ENCODE measurements at regions not wholly inside any gene's neighbourhood (a gene's known extent, or its start where the extent isn't known, plus 50 kb on each side); places are given as distances from the start of the nearest gene placed in this dataset.
"Not testable (repeated sequence)": the region's sequence is repeated elsewhere in the genome, so short reads cannot be mapped to it uniquely, and the experiment has no call there.

DNA sequence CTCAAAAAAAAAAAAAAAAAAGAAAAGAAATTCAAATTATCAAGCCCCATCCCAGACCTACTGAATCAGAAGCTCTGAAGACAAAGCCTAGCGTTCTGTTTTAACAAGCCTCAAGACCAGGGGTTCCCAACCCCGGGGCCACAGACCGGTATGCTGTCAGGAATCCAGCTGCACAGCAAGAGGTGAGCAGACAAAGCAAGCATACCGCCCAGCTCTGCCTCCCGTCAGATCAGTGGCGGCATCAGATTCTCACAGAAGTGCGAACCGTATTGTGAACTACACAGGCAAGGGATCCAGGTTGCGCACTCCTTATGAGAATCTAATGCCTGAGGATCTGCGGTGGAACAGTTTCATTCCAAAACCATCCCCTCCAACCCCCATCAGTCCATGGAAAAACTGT, 57.8 kb upstream of the RASAL2 start:
- TF ChIP-seq, protein P1, sequence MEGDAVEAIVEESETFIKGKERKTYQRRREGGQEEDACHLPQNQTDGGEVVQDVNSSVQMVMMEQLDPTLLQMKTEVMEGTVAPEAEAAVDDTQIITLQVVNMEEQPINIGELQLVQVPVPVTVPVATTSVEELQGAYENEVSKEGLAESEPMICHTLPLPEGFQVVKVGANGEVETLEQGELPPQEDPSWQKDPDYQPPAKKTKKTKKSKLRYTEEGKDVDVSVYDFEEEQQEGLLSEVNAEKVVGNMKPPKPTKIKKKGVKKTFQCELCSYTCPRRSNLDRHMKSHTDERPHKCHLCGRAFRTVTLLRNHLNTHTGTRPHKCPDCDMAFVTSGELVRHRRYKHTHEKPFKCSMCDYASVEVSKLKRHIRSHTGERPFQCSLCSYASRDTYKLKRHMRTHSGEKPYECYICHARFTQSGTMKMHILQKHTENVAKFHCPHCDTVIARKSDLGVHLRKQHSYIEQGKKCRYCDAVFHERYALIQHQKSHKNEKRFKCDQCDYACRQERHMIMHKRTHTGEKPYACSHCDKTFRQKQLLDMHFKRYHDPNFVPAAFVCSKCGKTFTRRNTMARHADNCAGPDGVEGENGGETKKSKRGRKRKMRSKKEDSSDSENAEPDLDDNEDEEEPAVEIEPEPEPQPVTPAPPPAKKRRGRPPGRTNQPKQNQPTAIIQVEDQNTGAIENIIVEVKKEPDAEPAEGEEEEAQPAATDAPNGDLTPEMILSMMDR (IDR thresholded peaks at IDR 0.05) = no peak
- H3K4me1 ChIP-seq (ENCODE audit: low read depth) = peaks cover 10% of the 10 kb centered on the region
- H3K36me3 ChIP-seq (ENCODE audit: low read depth) = no peaks in the 10 kb centered on the region
- H3K4me3 ChIP-seq = no peak overlapping the region
- intact Hi-C loops (cut with DNase I, micrococcal nuclease) = loop anchor here in 1 of 2 donors (10.0 kb wide), 1 partner anchor 239 kb away; no protein-coding TSS in a partner anchor
- no peaks in the 10 kb centered on the region for H3K9me3 ChIP-seq
- no peak for ATAC-seq
- DNase-seq = no peak

GRCh38 chr1:178037510-178038253, 56.2 kb upstream of the RASAL2 start:
- TF ChIP-seq, protein P1 (IDR thresholded peaks at IDR 0.05) = peak; percentile 11
- DNase-seq (peak; percentile 87 to 92 (median 90)), ATAC-seq (peak; percentile 99)
- H3K36me3 ChIP-seq (ENCODE audit: low read depth) = no peaks in the 10 kb centered on the region
- H3K4me1 ChIP-seq (ENCODE audit: low read depth) = peaks cover 4% of the 10 kb centered on the region
- intact Hi-C loops (cut with DNase I, micrococcal nuclease) = loop anchor here in 1 of 2 donors (10.0 kb wide), 1 partner anchor 237 kb away; no protein-coding TSS in a partner anchor
- peak overlapping the region; percentile 39 for H3K4me3 ChIP-seq
- no peaks in the 10 kb centered on the region for H3K9me3 ChIP-seq

- no peak overlapping the region for H3K4me3 ChIP-seq
- peaks cover 4% of the 10 kb centered on the region for H3K4me1 ChIP-seq (ENCODE audit: low read depth)
- ATAC-seq = no peak
- intact Hi-C loops (cut with DNase I, micrococcal nuclease) = loop anchor here in 1 of 2 donors (10.0 kb wide), 1 partner anchor 236 kb away; no protein-coding TSS in a partner anchor
- DNase-seq = peak in 1 of 3 donors; percentile 21
- TF ChIP-seq, protein P1 (IDR thresholded peaks at IDR 0.05) = no peak
- H3K36me3 ChIP-seq (ENCODE audit: low read depth) = no peaks in the 10 kb centered on the region
- no peaks in the 10 kb centered on the region for H3K9me3 ChIP-seq
These were observed 55.5 kb upstream of the RASAL2 start for GRCh38 chr1:178038372-178038771.

DNA sequence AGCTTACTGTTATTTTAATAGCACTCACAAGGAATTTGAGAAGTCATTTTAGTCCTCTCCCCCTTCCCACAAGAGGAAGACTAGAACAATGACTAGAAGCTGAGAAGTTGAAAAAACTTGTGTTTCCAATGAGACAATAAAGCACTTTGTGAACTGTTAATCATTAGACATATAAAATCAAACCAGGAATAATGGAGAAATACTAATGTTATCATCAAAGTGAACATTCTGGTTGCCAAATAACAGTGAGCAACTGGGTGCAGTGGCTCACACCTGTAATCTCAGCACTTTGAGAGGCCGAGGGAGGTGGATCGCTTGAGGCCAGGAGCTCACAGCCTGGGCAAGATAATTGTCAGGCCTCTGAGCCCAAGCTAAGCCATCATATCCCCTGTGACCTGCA, 54.0 kb upstream of the RASAL2 start:
- H3K4me1 ChIP-seq (ENCODE audit: low read depth) = peaks cover 4% of the 10 kb centered on the region
- H3K36me3 ChIP-seq (ENCODE audit: low read depth) = no peaks in the 10 kb centered on the region
- no peak overlapping the region for H3K4me3 ChIP-seq
- intact Hi-C loops (cut with DNase I, micrococcal nuclease) = loop anchor here in 1 of 2 donors (10.0 kb wide), 1 partner anchor 235 kb away; no protein-coding TSS in a partner anchor
- peaks cover 9% of the 10 kb centered on the region for H3K9me3 ChIP-seq
- DNase-seq = no peak
- TF ChIP-seq, protein P1 (IDR thresholded peaks at IDR 0.05) = no peak
- peak; percentile 3 for ATAC-seq

DNA sequence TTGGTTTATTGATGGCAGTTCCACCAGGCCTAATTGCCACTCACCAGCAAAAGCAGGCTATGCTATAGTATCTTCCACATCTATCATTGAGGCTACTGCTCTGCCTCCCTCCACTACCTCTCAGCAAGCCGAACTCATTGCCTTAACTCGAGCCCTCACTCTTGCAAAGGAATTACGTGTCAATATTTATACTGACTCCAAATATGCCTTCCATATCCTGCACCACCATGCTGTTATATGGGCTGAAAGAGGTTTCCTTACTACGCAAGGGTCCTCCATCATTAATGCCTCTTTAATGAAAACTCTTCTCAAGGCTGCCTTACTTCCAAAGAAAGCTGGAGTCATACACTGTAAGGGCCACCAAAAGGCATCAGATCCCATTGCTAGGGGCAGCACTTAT, 50.0 kb upstream of the RASAL2 start:
- H3K4me3 ChIP-seq; DNase-seq; ATAC-seq; H3K9me3 ChIP-seq; H3K4me1 ChIP-seq (ENCODE audit: low read depth); intact Hi-C loops (cut with DNase I, micrococcal nuclease); H3K36me3 ChIP-seq (ENCODE audit: low read depth): not testable (repeated sequence)

All from mucosa of descending colon (tissue), 3 donors.